ENCODE measurements at regions not wholly inside any gene's neighbourhood (a gene's known extent, or its start where the extent isn't known, plus 50 kb on each side); places are given as distances from the start of the nearest gene placed in this dataset.

DNA sequence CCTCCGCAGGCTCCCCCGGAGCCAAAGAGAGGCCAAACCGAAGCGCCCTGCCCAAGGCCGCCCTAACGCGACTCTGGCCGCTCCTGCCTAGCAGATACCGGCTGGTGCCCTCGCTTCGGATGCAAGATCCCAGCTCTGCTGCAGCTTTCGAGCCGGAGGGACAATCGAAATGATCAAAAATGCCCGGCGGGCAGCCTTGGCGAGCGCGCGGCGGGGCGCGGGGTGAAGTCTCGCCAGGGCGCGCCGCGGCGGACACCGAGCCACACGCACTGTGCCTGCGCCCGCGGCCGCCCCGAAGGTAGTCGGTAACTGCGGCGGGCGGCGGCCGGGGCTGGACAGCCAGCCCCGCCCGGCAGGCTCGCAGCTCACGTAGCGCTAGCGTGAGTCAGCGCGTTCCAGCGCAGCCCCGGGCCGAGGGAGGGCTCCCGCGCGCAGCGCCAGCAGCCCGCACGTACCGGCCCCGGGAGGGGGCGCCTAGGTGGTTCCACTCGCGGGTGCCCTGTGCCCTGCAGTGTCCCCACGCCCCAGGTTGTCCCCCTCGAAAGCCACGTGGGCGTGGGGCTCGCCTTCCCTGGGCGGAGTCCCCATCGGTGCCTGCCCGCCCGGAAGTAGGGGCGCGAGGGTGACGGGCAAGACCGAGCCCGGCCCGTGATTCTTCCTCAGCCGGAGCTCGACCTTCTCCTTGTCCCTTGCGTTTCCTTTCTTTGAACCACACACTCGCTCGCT lies 109.2 kb upstream of the EGLN3 start:
- H4K20me1 ChIP-seq (ENCODE audit: insufficient read depth) = no peaks in the 10 kb centered on the region
- peak; percentile 94 for ATAC-seq
- H3K27ac ChIP-seq (ENCODE audit: low read depth, low read length) = peak overlapping the region; percentile 82
- RAD21 ChIA-PET (ENCODE audit: low non-redundant PET in 1 of 2, low total read pairs in 2 of 2, uncharacterized antibody in 2 of 2, unreplicated experiment in 2 of 2) = no interaction called here
- intact Hi-C loops (cut with micrococcal nuclease) = no loop called here
- peak overlapping the region; percentile 75 for H3K4me2 ChIP-seq (ENCODE audit: low read length)
- DNase-seq (ENCODE audit: low read depth, low spot score) = no peak
- H3K4me1 ChIP-seq (ENCODE audit: control insufficient read depth in 1 of 2, insufficient read depth in 2 of 2, low read length in 2 of 2) = peaks cover 8 to 36% of the 10 kb centered on the region in 2 experiments; a peak in 3 of 4 replicates
- POLR2A ChIA-PET = interaction anchor here (1.2 to 2.1 kb wide), 5 partner anchors 9 to 92 kb away, joined by 3 to 11 read pairs (median 5); no protein-coding TSS in a partner anchor
- no peaks in the 10 kb centered on the region for H3K9me2 ChIP-seq (ENCODE audit: insufficient read depth)
- CTCF ChIA-PET = interaction anchor here (0.9 to 2.2 kb wide), 5 partner anchors 8 to 263 kb away, joined by 3 to 10 read pairs (median 4); no protein-coding TSS in a partner anchor
- H3K9ac ChIP-seq (ENCODE audit: low read length) = peak overlapping the region; percentile 67
- no peaks in the 10 kb centered on the region for H3K79me2 ChIP-seq (ENCODE audit: insufficient read depth, low read length)
- H3K36me3 ChIP-seq (ENCODE audit: control insufficient read depth in 1 of 2, insufficient read depth in 2 of 2, low read length in 2 of 2) = no peaks in the 10 kb centered on the region
- no peaks in the 10 kb centered on the region for H3K9me3 ChIP-seq (ENCODE audit: control insufficient read depth in 1 of 2, insufficient read depth in 1 of 2, low read depth in 1 of 2, low read length in 2 of 2)
- no peaks in the 10 kb centered on the region for H3K27me3 ChIP-seq (ENCODE audit: insufficient read depth, low read length)
- H2AFZ ChIP-seq (ENCODE audit: low read depth, low read length, poor library complexity, severe bottlenecking) = peak overlapping the region; percentile 64
- H3K4me3 ChIP-seq (replicated peaks in 1 of 2; ENCODE audit: low read depth in 1 of 2, low read length in 2 of 2) = peak overlapping the region; percentile 42 to 63
- no TSS peak for BruUV-seq (replicated peaks)
- TF ChIP-seq, protein P1, sequence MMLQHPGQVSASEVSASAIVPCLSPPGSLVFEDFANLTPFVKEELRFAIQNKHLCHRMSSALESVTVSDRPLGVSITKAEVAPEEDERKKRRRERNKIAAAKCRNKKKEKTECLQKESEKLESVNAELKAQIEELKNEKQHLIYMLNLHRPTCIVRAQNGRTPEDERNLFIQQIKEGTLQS (IDR thresholded peaks at IDR 0.05) = no peak
- TF ChIP-seq TCF7L2 (IDR thresholded peaks at IDR 0.05; ENCODE audit: borderline replicate concordance, extremely low read depth, insufficient read depth, insufficient read length) = peak; percentile 6
- TF ChIP-seq CEBPB (IDR thresholded peaks at IDR 0.05; ENCODE audit: low read depth) = no peak
- no peak for TF ChIP-seq EGR1 (IDR thresholded peaks at IDR 0.05; ENCODE audit: low read depth)
- TF ChIP-seq, protein P2, sequence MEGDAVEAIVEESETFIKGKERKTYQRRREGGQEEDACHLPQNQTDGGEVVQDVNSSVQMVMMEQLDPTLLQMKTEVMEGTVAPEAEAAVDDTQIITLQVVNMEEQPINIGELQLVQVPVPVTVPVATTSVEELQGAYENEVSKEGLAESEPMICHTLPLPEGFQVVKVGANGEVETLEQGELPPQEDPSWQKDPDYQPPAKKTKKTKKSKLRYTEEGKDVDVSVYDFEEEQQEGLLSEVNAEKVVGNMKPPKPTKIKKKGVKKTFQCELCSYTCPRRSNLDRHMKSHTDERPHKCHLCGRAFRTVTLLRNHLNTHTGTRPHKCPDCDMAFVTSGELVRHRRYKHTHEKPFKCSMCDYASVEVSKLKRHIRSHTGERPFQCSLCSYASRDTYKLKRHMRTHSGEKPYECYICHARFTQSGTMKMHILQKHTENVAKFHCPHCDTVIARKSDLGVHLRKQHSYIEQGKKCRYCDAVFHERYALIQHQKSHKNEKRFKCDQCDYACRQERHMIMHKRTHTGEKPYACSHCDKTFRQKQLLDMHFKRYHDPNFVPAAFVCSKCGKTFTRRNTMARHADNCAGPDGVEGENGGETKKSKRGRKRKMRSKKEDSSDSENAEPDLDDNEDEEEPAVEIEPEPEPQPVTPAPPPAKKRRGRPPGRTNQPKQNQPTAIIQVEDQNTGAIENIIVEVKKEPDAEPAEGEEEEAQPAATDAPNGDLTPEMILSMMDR (IDR thresholded peaks at IDR 0.05 in 2 of 3, conservative IDR thresholded peaks at IDR 0.05 in 1 of 3; ENCODE audit: borderline replicate concordance in 1 of 3, insufficient read depth in 1 of 3, low read depth in 2 of 3, low read length in 2 of 3) = 0 out of 6 replicates have a peak, but pooled peaks of 1 of the 3 experiments have one; percentile 10
- TF ChIP-seq YY1 (IDR thresholded peaks at IDR 0.05; ENCODE audit: extremely low read depth, insufficient replicate concordance, low read depth, low read length) = no peak
- TF ChIP-seq RAD21 (IDR thresholded peaks at IDR 0.05; ENCODE audit: low read depth) = peak; percentile 36
- TF ChIP-seq SIN3A (IDR thresholded peaks at IDR 0.05; ENCODE audit: low read depth) = no peak
- no peak for TF ChIP-seq EZH2phosphoT487 (IDR thresholded peaks at IDR 0.05; ENCODE audit: borderline replicate concordance)
- peak; percentile 36; the same call in 1 of the 2 replicates for TF ChIP-seq SP1 (IDR thresholded peaks at IDR 0.05; ENCODE audit: low read depth)
- TF ChIP-seq, protein P3, sequence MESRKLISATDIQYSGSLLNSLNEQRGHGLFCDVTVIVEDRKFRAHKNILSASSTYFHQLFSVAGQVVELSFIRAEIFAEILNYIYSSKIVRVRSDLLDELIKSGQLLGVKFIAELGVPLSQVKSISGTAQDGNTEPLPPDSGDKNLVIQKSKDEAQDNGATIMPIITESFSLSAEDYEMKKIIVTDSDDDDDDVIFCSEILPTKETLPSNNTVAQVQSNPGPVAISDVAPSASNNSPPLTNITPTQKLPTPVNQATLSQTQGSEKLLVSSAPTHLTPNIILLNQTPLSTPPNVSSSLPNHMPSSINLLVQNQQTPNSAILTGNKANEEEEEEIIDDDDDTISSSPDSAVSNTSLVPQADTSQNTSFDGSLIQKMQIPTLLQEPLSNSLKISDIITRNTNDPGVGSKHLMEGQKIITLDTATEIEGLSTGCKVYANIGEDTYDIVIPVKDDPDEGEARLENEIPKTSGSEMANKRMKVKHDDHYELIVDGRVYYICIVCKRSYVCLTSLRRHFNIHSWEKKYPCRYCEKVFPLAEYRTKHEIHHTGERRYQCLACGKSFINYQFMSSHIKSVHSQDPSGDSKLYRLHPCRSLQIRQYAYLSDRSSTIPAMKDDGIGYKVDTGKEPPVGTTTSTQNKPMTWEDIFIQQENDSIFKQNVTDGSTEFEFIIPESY (IDR thresholded peaks at IDR 0.05; ENCODE audit: extremely low read depth, insufficient replicate concordance, low read length) = no peak
- no peak for TF ChIP-seq ELF1 (IDR thresholded peaks at IDR 0.05; ENCODE audit: borderline replicate concordance, low read depth)
- TF ChIP-seq, protein P4, sequence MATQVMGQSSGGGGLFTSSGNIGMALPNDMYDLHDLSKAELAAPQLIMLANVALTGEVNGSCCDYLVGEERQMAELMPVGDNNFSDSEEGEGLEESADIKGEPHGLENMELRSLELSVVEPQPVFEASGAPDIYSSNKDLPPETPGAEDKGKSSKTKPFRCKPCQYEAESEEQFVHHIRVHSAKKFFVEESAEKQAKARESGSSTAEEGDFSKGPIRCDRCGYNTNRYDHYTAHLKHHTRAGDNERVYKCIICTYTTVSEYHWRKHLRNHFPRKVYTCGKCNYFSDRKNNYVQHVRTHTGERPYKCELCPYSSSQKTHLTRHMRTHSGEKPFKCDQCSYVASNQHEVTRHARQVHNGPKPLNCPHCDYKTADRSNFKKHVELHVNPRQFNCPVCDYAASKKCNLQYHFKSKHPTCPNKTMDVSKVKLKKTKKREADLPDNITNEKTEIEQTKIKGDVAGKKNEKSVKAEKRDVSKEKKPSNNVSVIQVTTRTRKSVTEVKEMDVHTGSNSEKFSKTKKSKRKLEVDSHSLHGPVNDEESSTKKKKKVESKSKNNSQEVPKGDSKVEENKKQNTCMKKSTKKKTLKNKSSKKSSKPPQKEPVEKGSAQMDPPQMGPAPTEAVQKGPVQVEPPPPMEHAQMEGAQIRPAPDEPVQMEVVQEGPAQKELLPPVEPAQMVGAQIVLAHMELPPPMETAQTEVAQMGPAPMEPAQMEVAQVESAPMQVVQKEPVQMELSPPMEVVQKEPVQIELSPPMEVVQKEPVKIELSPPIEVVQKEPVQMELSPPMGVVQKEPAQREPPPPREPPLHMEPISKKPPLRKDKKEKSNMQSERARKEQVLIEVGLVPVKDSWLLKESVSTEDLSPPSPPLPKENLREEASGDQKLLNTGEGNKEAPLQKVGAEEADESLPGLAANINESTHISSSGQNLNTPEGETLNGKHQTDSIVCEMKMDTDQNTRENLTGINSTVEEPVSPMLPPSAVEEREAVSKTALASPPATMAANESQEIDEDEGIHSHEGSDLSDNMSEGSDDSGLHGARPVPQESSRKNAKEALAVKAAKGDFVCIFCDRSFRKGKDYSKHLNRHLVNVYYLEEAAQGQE (IDR thresholded peaks at IDR 0.05; ENCODE audit: low read depth) = no peak
- TF ChIP-seq EZH2 (IDR thresholded peaks at IDR 0.05) = no peak
- TF ChIP-seq, protein P5, sequence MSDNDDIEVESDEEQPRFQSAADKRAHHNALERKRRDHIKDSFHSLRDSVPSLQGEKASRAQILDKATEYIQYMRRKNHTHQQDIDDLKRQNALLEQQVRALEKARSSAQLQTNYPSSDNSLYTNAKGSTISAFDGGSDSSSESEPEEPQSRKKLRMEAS (IDR thresholded peaks at IDR 0.05) = peak; percentile 54; the same call in 1 of the 2 replicates
- peak; percentile 47; the same call in 1 of the 2 replicates for TF ChIP-seq ZFX (IDR thresholded peaks at IDR 0.05)
- TF ChIP-seq POLR2A (IDR thresholded peaks at IDR 0.05; ENCODE audit: borderline replicate concordance, extremely low read depth, insufficient read depth, insufficient read length) = peak; percentile 63
- peak; percentile 49; the same call in 1 of the 2 replicates for TF ChIP-seq FOSL1 (IDR thresholded peaks at IDR 0.05; ENCODE audit: low read depth)
- 0 out of 2 replicates have a peak, but pooled peaks have one; percentile 29 for TF ChIP-seq JUND (IDR thresholded peaks at IDR 0.05)

Data from HCT116 (cell line).